SH-SY5Y (cell line): ENCODE measurements at regions not wholly inside any gene's neighbourhood (a gene's known extent, or its start where the extent isn't known, plus 50 kb on each side); places are given as distances from the start of the nearest gene placed in this dataset.

Experiments
- GATA2 ChIP-seq: IDR thresholded peaks from 2 replicates; pipeline ENCODE4 v1.6.1; 2011; ENCODE audit warnings: mild to moderate bottlenecking, low read depth, low read length
- GATA3 ChIP-seq: IDR thresholded peaks from 2 replicates; pipeline ENCODE4 v1.6.1; 2011; ENCODE audit warnings: low read depth, mild to moderate bottlenecking, low read length, moderate library complexity

DNA sequence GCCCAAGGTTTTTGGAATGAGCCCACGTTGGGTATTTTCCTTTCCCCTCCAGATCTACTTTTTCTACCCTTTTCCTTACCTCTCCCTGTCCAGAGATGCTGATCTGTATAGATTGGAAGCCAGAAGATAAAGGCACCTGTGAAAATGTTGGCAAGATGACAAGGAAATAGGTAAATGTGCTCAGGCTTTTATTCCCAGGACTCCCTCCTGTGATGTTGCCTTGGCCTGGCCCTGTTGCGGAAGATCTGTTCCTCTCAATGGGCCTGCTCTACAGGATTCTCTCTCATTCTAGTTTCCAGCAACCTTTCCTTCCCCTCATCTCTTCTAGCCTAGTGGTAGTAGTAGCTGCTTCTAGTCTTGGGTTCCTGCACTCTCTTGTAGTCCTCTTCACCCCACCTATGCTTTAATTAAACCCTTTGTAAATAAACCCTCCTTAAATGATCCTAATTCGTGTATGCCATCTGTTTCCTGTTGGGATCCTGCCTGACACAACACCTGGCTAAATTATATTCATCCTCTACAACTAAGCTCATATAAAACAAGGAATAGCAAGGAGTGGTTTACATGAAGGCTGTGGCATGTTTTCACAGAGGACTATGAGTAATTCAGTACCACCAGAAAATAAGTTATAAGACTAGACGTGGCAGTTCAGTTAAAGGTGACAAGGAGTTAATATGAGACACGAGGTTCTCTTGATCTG is 95.7 kb upstream of the MAOA start:
- TF ChIP-seq GATA3 (no peak), GATA2 (no peak)

- no peak for TF ChIP-seq GATA3
- no peak for TF ChIP-seq GATA2
These were observed 93.7 kb upstream of the MAOA start for GRCh38 chrX:43562372-43562771.

DNA sequence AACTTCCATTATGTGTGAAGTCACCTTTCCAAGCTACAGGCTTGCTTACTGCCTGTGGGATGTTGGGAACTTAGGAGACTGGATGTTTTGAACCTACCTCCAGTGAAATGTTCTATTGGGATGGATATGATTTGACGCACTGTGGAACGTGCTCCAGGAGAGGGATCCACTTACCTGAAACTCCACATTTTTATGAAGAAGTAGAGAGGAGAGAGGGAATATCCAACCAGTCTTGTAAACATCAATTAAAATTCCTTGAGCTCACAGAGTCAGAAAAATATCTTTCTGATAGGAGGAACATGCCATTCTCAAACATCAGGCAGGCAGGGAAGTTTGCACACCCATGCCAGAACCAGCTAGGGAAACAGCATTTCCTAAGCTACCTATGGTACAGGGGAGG is 91.1 kb upstream of the MAOA start:
- TF ChIP-seq GATA2 (no peak), GATA3 (no peak)

GRCh38 chrX:43566170-43566569 is 89.9 kb upstream of the MAOA start:
- TF ChIP-seq GATA3 (no peak), GATA2 (no peak)

DNA sequence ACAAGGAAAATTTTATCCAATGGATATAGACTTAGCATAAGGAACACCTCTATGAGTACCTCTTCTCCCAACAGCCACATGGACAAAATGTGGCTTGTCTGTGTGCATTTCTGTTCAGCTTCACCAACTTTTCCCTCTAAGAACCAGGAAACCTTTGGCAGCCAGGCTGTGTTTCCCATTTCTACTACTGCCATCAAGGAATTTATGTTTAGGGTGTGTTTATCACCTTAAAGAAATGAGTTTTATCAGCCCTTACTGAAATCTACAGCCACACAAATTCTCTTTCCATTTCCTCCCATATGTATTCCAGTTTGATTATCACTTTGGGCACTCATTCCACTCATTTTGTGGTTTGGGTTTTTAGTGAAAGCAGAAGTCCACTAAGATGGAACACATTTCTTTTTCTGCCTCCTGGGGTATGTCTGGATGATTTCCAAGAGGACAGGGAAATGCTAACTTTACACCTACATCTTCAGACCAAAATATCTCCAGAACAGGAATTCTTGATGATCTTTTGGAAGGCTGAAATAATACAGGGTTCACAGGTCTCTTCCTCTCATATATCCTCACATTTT is 82.6 kb upstream of the MAOA start:
- no peak for TF ChIP-seq GATA2
- no peak for TF ChIP-seq GATA3

DNA sequence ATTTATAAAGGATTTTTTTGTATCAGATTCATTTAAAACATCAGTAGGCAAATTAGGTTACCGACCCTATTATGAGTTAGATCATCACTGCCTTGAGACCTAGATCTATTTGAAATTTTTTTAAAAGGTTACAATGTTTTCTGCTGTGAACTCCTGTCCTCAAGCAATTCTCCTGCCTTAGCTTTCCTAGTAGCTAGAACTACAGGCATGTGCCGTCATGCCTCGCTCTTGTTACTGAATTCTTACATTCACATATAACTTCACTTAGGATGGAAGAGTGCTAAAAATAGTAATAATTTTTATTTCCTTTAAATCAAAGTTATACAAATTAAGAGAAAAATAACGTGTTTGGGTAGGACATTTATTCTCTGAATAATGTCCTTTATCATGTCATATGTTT is 75.5 kb upstream of the MAOA start:
- TF ChIP-seq GATA3 (no peak), GATA2 (no peak)

GRCh38 chrX:43581167-43581566 is 74.9 kb upstream of the MAOA start:
- TF ChIP-seq GATA3 (no peak), GATA2 (no peak)

DNA sequence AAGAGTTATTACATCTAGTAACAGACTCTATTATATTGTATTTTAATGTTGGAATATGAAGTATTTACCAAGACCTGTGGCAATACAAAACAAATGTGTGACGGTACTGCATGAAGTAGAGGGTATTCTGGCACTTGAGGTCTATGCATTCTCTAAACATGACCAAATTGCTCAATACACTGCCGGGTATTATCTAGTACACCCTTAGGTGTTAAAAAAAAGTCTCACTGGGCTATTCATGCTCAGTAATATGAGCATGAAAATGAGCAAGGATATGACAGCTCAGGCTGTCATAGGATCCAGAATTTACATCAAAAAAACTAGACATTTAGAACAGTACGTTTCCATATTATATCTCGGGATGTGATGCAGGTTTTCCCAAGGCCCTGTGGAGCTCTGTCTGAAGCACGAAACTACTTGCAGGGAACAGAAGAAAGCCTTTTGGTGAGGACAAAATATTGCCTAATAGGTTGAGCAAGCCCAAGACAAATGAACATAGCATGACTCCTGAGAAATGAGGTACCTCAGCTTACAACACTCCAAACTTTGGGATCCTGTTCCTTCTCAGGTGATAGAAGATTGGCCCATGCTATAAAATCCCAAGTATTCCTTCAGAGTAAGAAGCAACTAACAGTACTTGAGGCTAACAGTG is 74.1 kb upstream of the MAOA start:
- TF ChIP-seq GATA3 (no peak), GATA2 (no peak)

DNA sequence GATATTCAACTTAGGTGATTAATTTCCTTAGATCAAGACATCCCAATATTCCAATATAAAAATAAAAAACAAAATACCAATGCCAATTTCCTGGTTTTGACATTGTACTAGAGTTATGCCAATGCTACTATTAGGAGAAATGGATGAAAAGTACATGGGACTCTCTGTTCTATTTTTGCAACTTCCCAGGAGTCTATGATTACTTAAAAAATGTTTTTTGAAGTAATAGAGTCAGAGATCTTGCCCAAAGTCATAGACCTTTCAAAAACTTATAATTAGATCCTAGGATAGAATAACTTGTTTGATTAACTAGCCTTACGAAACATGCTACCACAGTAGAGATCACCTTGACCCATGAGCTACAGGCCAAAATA is 73.6 kb upstream of the MAOA start:
- no peak for TF ChIP-seq GATA2
- TF ChIP-seq GATA3 = no peak

DNA sequence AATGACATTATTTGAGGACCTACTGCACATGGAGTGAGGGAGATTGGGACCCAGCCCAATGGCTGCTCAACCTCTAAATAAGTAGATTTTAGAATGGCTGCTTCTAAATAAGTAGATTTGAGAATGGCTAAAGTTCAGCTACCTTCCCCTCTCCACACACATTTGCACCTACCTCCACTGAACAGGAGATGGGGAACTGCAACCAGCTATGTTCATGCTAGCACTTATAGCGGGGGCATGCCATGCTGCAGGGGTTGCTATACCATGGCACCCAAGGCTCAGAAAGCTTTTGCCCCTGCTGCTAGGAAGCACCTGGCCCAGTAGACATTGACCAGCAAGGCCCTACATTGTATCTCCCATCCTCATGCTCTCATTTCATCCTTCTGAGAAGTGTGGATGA is 70.2 kb upstream of the MAOA start:
- TF ChIP-seq GATA2 (no peak), GATA3 (no peak)

- TF ChIP-seq GATA2 (no peak), GATA3 (no peak)
These were observed 69.3 kb upstream of the MAOA start for GRCh38 chrX:43586830-43587229.

DNA sequence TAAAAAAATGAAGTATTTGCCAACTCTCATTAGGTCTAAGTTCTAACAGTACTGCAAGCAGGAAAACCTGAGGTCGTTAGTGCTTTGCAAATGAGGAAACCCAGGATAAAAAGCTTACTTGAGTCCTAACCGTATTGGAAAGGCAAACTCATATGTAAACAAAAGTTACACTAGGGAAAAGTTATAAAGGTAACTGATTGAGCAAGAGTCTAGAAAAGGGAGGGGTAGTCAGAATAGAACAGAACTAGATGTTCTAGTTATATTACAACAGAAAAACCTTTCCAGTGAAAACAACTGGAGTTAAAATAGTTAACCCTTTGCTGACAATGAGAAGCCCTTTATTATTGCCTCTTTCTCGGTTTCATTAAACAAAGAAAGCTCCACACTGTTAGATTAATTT is 66.4 kb upstream of the MAOA start:
- TF ChIP-seq GATA2 = no peak
- no peak for TF ChIP-seq GATA3

- TF ChIP-seq GATA3 = no peak
- no peak for TF ChIP-seq GATA2
These were observed 65.9 kb upstream of the MAOA start for GRCh38 chrX:43590150-43590549.

DNA sequence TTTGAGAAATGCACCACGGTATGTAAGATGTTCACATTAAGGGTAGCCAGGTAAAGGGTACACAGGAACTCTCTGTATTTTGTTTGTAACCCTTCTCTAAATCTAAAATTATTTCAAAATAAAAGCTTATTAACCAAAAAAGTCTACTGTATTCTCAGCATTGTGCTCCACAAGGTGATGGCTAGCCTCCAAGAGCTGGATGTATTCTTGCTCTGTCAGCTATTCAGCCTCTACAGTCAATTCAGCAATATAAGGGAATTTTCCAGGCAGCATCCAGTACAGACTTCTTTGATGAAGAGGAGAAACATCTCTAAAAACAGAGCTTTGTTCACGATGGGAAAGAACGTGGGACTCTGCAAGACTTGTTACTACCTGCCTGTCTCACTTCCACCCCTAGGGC is 63.5 kb upstream of the MAOA start:
- TF ChIP-seq GATA3 = no peak

- no peak for TF ChIP-seq GATA2
- no peak for TF ChIP-seq GATA3
These were observed 60.2 kb upstream of the MAOA start for GRCh38 chrX:43595931-43596330.

DNA sequence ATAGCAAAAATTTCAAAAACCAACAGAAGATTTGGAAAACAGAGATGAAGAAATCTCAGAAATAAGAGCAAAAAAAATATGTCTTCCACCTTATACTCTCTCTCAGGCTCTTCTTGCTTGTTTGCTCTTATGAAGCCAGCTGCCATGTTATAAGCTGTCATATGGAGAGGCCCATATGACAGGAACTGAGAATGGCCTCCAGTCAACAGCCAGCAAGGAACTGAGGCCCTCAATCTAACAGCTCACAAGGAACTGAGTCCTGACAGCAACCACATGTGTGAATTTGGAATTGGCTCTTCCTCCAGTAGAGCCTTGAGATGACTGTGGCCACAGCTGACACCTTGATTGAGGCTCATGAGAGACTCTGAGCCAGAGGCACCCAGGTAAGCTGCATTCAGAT is 51.3 kb upstream of the MAOA start:
- TF ChIP-seq GATA2 (no peak), GATA3 (no peak)

DNA sequence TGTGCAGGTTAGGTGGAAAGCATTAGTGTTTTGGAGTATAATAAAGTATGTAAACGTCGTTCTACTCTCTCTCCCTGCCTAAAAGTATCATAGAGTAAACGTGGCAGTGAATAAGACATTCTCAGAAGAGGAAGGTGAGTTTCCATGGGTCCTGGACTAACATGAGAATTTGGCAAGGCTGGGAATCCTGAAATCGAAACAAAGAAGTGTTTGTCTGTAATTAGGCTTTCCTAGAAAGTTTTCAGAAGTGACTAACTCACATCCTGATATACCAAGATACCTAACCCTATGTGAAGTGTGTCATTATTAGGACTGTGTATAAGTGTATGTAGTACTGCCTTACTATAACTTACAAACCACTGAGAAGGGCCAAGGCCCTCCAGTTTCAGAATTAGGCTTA is 50.7 kb upstream of the MAOA start:
- TF ChIP-seq GATA2 = no peak
- TF ChIP-seq GATA3 = no peak
